ENCODE measurements at regions not wholly inside any gene's neighbourhood (a gene's known extent, or its start where the extent isn't known, plus 50 kb on each side); places are given as distances from the start of the nearest gene placed in this dataset.

DNA sequence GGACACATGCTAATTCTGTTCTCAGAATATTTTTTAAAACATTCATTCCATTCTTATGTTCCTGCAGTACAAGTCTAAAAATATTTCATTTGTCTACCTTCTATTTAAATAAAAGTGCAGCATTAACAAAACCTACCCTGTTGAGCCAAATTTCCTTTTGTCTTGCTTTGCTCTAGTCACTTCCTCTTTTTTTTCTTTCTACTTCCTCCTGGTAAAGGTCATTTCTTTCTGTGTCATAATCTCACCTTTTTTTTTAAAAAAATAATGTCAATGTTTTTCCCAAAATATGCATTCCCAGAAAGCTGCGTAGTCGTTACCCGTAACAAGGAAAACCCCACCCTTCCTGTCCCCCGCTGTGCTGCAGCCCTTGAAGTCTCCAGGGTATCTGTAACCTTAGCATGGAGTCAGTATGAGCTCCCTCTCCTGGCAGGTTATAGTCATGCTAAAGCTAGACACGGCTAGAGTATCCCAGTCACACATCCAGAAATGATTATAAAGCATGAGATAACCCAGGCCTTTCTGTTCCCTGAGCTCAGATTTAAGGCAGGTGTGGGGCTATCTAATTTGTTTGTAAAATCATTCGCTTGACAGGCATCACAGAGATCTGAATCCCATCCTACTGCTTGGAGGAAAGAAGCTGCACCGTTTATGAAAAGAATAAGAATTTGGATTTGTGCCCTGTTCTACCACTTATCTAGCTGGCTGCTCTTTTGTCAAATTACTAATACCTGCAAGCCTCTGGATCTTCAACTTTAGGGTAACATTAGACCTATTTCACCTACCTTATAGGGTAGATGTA lies 51.1 kb upstream of the EED start:
- WGBS, 2 donors, result 10 to 14% methylated on average over 7 of the region's 7 CpGs
- H3K27ac ChIP-seq, result peak overlapping the region in 2 of 3 donors; percentile 11 to 38
- no peaks in the 10 kb centered on the region for H3K9me3 ChIP-seq
- peak; percentile 60 to 62 for DNase-seq
- no peak for TF ChIP-seq POLR2A (IDR thresholded peaks at IDR 0.05)
- TF ChIP-seq, protein P1, sequence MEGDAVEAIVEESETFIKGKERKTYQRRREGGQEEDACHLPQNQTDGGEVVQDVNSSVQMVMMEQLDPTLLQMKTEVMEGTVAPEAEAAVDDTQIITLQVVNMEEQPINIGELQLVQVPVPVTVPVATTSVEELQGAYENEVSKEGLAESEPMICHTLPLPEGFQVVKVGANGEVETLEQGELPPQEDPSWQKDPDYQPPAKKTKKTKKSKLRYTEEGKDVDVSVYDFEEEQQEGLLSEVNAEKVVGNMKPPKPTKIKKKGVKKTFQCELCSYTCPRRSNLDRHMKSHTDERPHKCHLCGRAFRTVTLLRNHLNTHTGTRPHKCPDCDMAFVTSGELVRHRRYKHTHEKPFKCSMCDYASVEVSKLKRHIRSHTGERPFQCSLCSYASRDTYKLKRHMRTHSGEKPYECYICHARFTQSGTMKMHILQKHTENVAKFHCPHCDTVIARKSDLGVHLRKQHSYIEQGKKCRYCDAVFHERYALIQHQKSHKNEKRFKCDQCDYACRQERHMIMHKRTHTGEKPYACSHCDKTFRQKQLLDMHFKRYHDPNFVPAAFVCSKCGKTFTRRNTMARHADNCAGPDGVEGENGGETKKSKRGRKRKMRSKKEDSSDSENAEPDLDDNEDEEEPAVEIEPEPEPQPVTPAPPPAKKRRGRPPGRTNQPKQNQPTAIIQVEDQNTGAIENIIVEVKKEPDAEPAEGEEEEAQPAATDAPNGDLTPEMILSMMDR (IDR thresholded peaks at IDR 0.05), result peak; percentile 45 to 90 (median 69)
- no peaks in the 10 kb centered on the region for H3K27me3 ChIP-seq
- H3K4me1 ChIP-seq, result peaks cover 8 to 9% of the 10 kb centered on the region in 2 donors
- H3K4me3 ChIP-seq (replicated peaks in 1 of 3), result no peak overlapping the region
- intact Hi-C loops (cut with DNase I), result loop anchor here (5.0 kb wide), 1 partner anchor 151 kb away; no protein-coding TSS in a partner anchor
- H3K36me3 ChIP-seq, result no peaks in the 10 kb centered on the region

DNA sequence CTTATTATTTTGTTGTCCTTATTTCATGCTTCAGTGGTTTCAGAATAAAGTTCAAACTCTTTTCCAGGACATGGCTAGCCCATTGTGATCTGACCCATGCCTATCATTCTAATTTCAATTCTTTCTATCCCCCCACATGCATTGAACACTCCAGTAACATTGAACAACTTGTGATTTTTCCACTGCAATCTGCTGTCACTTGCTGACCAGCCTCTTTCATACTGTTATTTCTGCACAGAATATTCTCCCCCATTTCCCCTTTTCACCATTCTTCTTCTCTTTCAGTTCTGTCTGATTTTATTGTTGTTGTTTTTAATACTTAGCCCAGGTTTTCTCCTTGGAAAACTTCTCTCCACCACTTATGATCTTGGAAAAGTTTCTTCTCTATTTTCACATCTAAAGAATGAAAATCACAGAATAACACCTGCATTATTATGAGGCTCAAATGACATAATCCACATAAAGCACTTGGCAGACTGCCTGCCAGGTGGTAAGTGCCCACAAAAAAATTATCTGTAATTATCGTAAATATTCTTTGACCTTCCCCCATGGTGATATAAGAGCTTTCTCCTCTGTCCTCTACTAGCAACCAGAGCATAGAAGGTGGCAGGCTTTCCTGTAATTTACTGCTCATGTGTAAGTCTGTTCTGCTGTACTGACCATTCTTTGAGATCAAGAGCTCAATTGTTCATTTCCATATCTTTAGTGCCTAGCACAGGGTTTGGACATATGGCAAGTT lies 51.9 kb upstream of the EED start:
- H3K4me1 ChIP-seq, result peaks cover 8 to 9% of the 10 kb centered on the region in 2 donors
- H3K4me3 ChIP-seq (replicated peaks in 1 of 3), result no peak overlapping the region
- H3K27me3 ChIP-seq, result no peaks in the 10 kb centered on the region
- WGBS, 2 donors, result 69 to 86% methylated on average over 1 of the region's 1 CpG
- intact Hi-C loops (cut with DNase I), result loop anchor here (5.0 kb wide), 1 partner anchor 150 kb away; no protein-coding TSS in a partner anchor
- peak overlapping the region in 2 of 3 donors; percentile 11 to 38 for H3K27ac ChIP-seq
- no peaks in the 10 kb centered on the region for H3K9me3 ChIP-seq
- TF ChIP-seq POLR2A (IDR thresholded peaks at IDR 0.05), result no peak
- TF ChIP-seq, protein P1 (IDR thresholded peaks at IDR 0.05), result no peak
- H3K36me3 ChIP-seq, result no peaks in the 10 kb centered on the region
- DNase-seq, result no peak

GRCh38 chr11:86191874-86192273 lies 52.7 kb upstream of the EED start:
- TF ChIP-seq POLR2A (IDR thresholded peaks at IDR 0.05), result no peak
- TF ChIP-seq, protein P1 (IDR thresholded peaks at IDR 0.05), result no peak

GRCh38 chr11:86187027-86187426 lies 57.5 kb upstream of the EED start:
- H3K27me3 ChIP-seq, result no peaks in the 10 kb centered on the region
- no peak for TF ChIP-seq POLR2A (IDR thresholded peaks at IDR 0.05)
- TF ChIP-seq, protein P1 (IDR thresholded peaks at IDR 0.05), result no peak
- H3K4me3 ChIP-seq (replicated peaks in 1 of 3), result no peak overlapping the region
- intact Hi-C loops (cut with DNase I), result no loop called here
- H3K9me3 ChIP-seq, result no peaks in the 10 kb centered on the region
- no peaks in the 10 kb centered on the region for H3K36me3 ChIP-seq
- H3K4me1 ChIP-seq, result peaks cover 0 to 3% of the 10 kb centered on the region in 2 donors
- H3K27ac ChIP-seq, result no peak overlapping the region
- no peak for DNase-seq
- 97% methylated on average over 2 of the region's 2 CpGs for WGBS, 2 donors

More at GRCh38 chr11:86191874-86192273, 52.7 kb upstream of the EED start:
- peaks cover 8 to 9% of the 10 kb centered on the region in 2 donors for H3K4me1 ChIP-seq
- intact Hi-C loops (cut with DNase I), result loop anchor here (5.0 kb wide), 1 partner anchor 150 kb away; no protein-coding TSS in a partner anchor
- H3K27me3 ChIP-seq, result no peaks in the 10 kb centered on the region
- H3K4me3 ChIP-seq (replicated peaks in 1 of 3), result no peak overlapping the region
- no peak for DNase-seq
- WGBS, 2 donors, result 97 to 98% methylated on average over 1 of the region's 1 CpG
- no peak overlapping the region for H3K27ac ChIP-seq
- no peaks in the 10 kb centered on the region for H3K36me3 ChIP-seq
- H3K9me3 ChIP-seq, result no peaks in the 10 kb centered on the region

Measured in thyroid gland (tissue), 4 donors.